IMR-90 (cell line): ENCODE measurements at regions not wholly inside any gene's neighbourhood (a gene's known extent, or its start where the extent isn't known, plus 50 kb on each side); places are given as distances from the start of the nearest gene placed in this dataset.
"Not testable (repeated sequence)": the region's sequence is repeated elsewhere in the genome, so short reads cannot be mapped to it uniquely, and the experiment has no call there.

Experiments
- ATAC-seq: fragments of 200-7000 bp; cut with Tn5 transposase; 2 replicates; pipeline ENCODE4 v1.9.1; 2020; ENCODE audit warnings: low read depth, mild to moderate bottlenecking, moderate library complexity
- BruUV-seq: library from RNA; stranded (reverse); fragments of 400-500 nt; replicated peaks from 2 replicates; lab custom pipeline; 2021; lab: Mats Ljungman, UMichigan
- CTCF ChIA-PET: fragments of 300-600 bp; formaldehyde crosslinking; extraction: SDS; loops from one replicate; lab custom pipeline; 2021; ENCODE audit warnings: antibody characterized with exemption; lab: Yijun Ruan, JAX
- POLR2A ChIA-PET: fragments of 300-600 bp; sonication (Branson Sonifier 250); formaldehyde crosslinking; loops from one replicate; lab custom pipeline; 2022; ENCODE audit warnings: antibody characterized with exemption; ENCODE audit not compliant: unreplicated experiment; lab: Charles Lee
- DNase-seq: peaks from one replicate; pipeline ENCODE4 v3.0.0; 2013
- H2AFZ ChIP-seq: replicated peaks from 2 replicates; pipeline ENCODE3; 2013; ENCODE audit warnings: low read length, mild to moderate bottlenecking; ENCODE audit not compliant: poor library complexity
- H2AK5ac ChIP-seq: 2 replicates; pipeline ENCODE4 v1.6.1; 2013; ENCODE audit warnings: low read depth, low read length, inconsistent platforms
- H2AK9ac ChIP-seq: replicated peaks from 2 replicates; pipeline ENCODE3; 2013; ENCODE audit warnings: mild to moderate bottlenecking, low read depth, low read length, moderate library complexity; ENCODE audit not compliant: poor library complexity
- H2BK120ac ChIP-seq: 2 replicates; pipeline ENCODE4 v1.6.1; 2013; ENCODE audit warnings: low read depth, low read length, inconsistent platforms
- H2BK15ac ChIP-seq: 3 replicates; pipeline ENCODE4 v1.6.1; 2013; ENCODE audit warnings: low read depth, low read length, inconsistent platforms
- H2BK20ac ChIP-seq: 2 replicates; pipeline ENCODE4 v1.6.1; 2013; ENCODE audit warnings: low read depth, mild to moderate bottlenecking, inconsistent platforms, low read length, moderate library complexity
- H2BK5ac ChIP-seq: 2 replicates; pipeline ENCODE4 v1.6.1; 2013; ENCODE audit warnings: mild to moderate bottlenecking, low read depth, low read length, inconsistent platforms; ENCODE audit not compliant: poor library complexity, severe bottlenecking
- H3K14ac ChIP-seq: replicated peaks from 2 replicates; pipeline ENCODE4 v1.6.1; 2013; ENCODE audit warnings: low read depth, low read length, inconsistent platforms
- H3K18ac ChIP-seq: 2 replicates; pipeline ENCODE4 v1.6.1; 2013; ENCODE audit warnings: low read depth, low read length, control low read depth
- H3K23ac ChIP-seq: 2 replicates; pipeline ENCODE4 v1.6.1; 2013; ENCODE audit warnings: low read depth, low read length, inconsistent platforms
- H3K27ac ChIP-seq: 2 replicates; pipeline ENCODE4 v1.5.1; 2013; ENCODE audit warnings: mild to moderate bottlenecking, control low read depth, low read length; ENCODE audit not compliant: insufficient read depth
- H3K27me3 ChIP-seq: 2 replicates; pipeline ENCODE4 v1.6.1; 2013; ENCODE audit warnings: low read length; ENCODE audit not compliant: control insufficient read depth, insufficient read depth
- H3K36me3 ChIP-seq: 2 replicates; pipeline ENCODE4 v1.6.1; 2013; ENCODE audit warnings: low read length, mixed read lengths; ENCODE audit not compliant: control insufficient read depth, insufficient read depth
- H3K4ac ChIP-seq: 2 replicates; pipeline ENCODE4 v1.6.1; 2013; ENCODE audit warnings: low read depth, low read length, inconsistent platforms
- H3K4me1 ChIP-seq: 2 replicates; pipeline ENCODE4 v1.6.1; 2013; ENCODE audit warnings: low read length, mixed read lengths; ENCODE audit not compliant: control insufficient read depth, insufficient read depth
- H3K4me2 ChIP-seq: 2 replicates; pipeline ENCODE4 v1.6.1; 2013; ENCODE audit warnings: low read depth, mild to moderate bottlenecking, control low read depth, low read length, moderate library complexity
- H3K4me3 ChIP-seq: 2 replicates; pipeline ENCODE4 v1.5.1; 2013; ENCODE audit warnings: low read depth, mild to moderate bottlenecking, control low read depth, low read length, moderate library complexity; ENCODE audit not compliant: insufficient read depth
- H3K56ac ChIP-seq: 2 replicates; pipeline ENCODE4 v1.6.1; 2013; ENCODE audit warnings: low read length, inconsistent platforms; ENCODE audit not compliant: insufficient read depth; ENCODE audit errors: extremely low read depth
- H3K79me1 ChIP-seq, 2 experiments: 2 replicates each; pipeline ENCODE4 v1.6.1; 2013; ENCODE audit warnings: low read length in 2 of 2, inconsistent platforms in 1 of 2, low read depth in 1 of 2
- H3K9ac ChIP-seq: 2 replicates; pipeline ENCODE4 v1.6.1; 2013; ENCODE audit warnings: low read depth, low read length, control low read depth
- H3K9me1 ChIP-seq: 2 replicates; pipeline ENCODE4 v1.6.1; 2013; ENCODE audit warnings: low read length, inconsistent platforms; ENCODE audit not compliant: insufficient read depth
- H3K9me3 ChIP-seq: 2 replicates; pipeline ENCODE4 v1.6.1; 2013; ENCODE audit warnings: low read length; ENCODE audit not compliant: control insufficient read depth, insufficient read depth
- H4K20me1 ChIP-seq: 2 replicates; pipeline ENCODE4 v1.6.1; 2013; ENCODE audit warnings: low read length, inconsistent platforms; ENCODE audit not compliant: insufficient read depth
- H4K5ac ChIP-seq: 2 replicates; pipeline ENCODE4 v1.6.1; 2013; ENCODE audit warnings: mild to moderate bottlenecking, low read depth, low read length, control low read depth
- H4K8ac ChIP-seq, 2 experiments: 2 replicates each; pipeline ENCODE4 v1.6.1; 2013; ENCODE audit warnings: low read depth in 2 of 2, low read length in 2 of 2, control low read depth in 1 of 2, inconsistent platforms in 1 of 2
- H4K91ac ChIP-seq: 2 replicates; pipeline ENCODE4 v1.6.1; 2013; ENCODE audit warnings: low read depth, low read length, inconsistent platforms; ENCODE audit not compliant: insufficient read depth
- CTCF ChIP-seq: conservative IDR thresholded peaks from 2 replicates; pipeline ENCODE4 v1.5.1; 2012; ENCODE audit warnings: mild to moderate bottlenecking, low read depth, low read length, improper control_type of control experiment
- MAZ ChIP-seq: IDR thresholded peaks from 2 replicates; pipeline ENCODE4 v1.6.1; 2012; ENCODE audit warnings: low read depth, mild to moderate bottlenecking, low read length, improper control_type of control experiment, moderate library complexity, borderline replicate concordance
- MXI1 ChIP-seq: IDR thresholded peaks from 2 replicates; pipeline ENCODE4 v1.6.1; 2012; ENCODE audit warnings: low read depth, mild to moderate bottlenecking, low read length, moderate library complexity, borderline replicate concordance
- RFX5 ChIP-seq: IDR thresholded peaks from 2 replicates; pipeline ENCODE4 v1.8.0; 2012; ENCODE audit warnings: low read depth, mild to moderate bottlenecking, low read length, moderate library complexity
- SMC3 ChIP-seq: fragments of 150-350 bp; IDR thresholded peaks from 2 replicates; pipeline ENCODE4 v1.6.1; 2016; ENCODE audit warnings: low read depth, mild to moderate bottlenecking, antibody characterized with exemption, low read length, moderate library complexity
- WGBS, 2 experiments: methylation state at CpG; one replicate each; pipeline versions ENCODE4 v1.1.5 to v1.1.7; 2013; ENCODE audit warnings: missing lambda C conversion rate in 2 of 2; ENCODE audit not compliant: insufficient read length in 1 of 2; ENCODE audit errors: extremely low coverage in 2 of 2; 5-methylcytosine and 5-hydroxymethylcytosine counted together
- dilution Hi-C: fragments of 300-500 bp; cut with HindIII; formaldehyde crosslinking; loops from one replicate; pipeline ENCODE4 v1.14.3; 2018; ENCODE audit warnings: low sequenced_read_pairs; ENCODE audit not compliant: unreplicated experiment
- in situ Hi-C: fragments of 300-500 bp; cut with MboI; formaldehyde crosslinking; loops from 3 replicates; pipeline ENCODE4 v1.14.3; 2019; ENCODE audit warnings: low sequenced_read_pairs, inconsistent platforms, mixed read lengths
- intact Hi-C: fragments of 100-400 bp; cut with micrococcal nuclease; formaldehyde crosslinking; loops from 2 replicates; pipeline ENCODE4 v1.10.0; 2022

- in situ Hi-C loops, result no loop called here
- no TSS peak for BruUV-seq
These were observed 109.5 kb downstream of the KCNK1 start for GRCh38 chr1:233723387-233723786.

GRCh38 chr1:233724131-233724631, 110.3 kb downstream of the KCNK1 start:
- DNase-seq, H4K5ac ChIP-seq, H3K14ac ChIP-seq, H3K27ac ChIP-seq, H3K4me1 ChIP-seq, H3K18ac ChIP-seq, in situ Hi-C loops, H3K56ac ChIP-seq, BruUV-seq, POLR2A ChIA-PET, H3K4me2 ChIP-seq, H3K4me3 ChIP-seq, ATAC-seq, H2BK120ac ChIP-seq, CTCF ChIA-PET, H3K4ac ChIP-seq, intact Hi-C loops, H4K91ac ChIP-seq, H3K36me3 ChIP-seq, dilution Hi-C loops, H3K27me3 ChIP-seq, H2BK20ac ChIP-seq, H3K9me1 ChIP-seq, H2BK15ac ChIP-seq, H4K8ac ChIP-seq, H2BK5ac ChIP-seq, H2AK9ac ChIP-seq, H2AFZ ChIP-seq, H4K20me1 ChIP-seq, H3K9me3 ChIP-seq, H3K9ac ChIP-seq, H2AK5ac ChIP-seq, H3K79me1 ChIP-seq, H3K23ac ChIP-seq: not testable (repeated sequence)
- WGBS, 2 experiments, result no CpG with 5 or more reads among the region's 10 CpGs

More at GRCh38 chr1:233723387-233723786, 109.5 kb downstream of the KCNK1 start:
- Histone ChIP-seq H4K20me1 (no peaks in the 10 kb centered on the region), H3K4ac (no peak overlapping the region), H4K91ac (no peak overlapping the region), H3K27ac (no peak overlapping the region), H3K9me1 (no peaks in the 10 kb centered on the region), H3K4me3 (no peak overlapping the region), H2AFZ (no peak overlapping the region), H3K9me3 (peaks cover 9% of the 10 kb centered on the region), H4K8ac (no peak overlapping the region), H4K5ac (no peak overlapping the region), H2BK15ac (no peak overlapping the region), H3K18ac (no peak overlapping the region), H3K36me3 (no peaks in the 10 kb centered on the region), H2AK9ac (no peak overlapping the region), H2BK120ac (no peak overlapping the region), H3K56ac (no peak overlapping the region), H3K4me1 (no peaks in the 10 kb centered on the region), H2BK5ac (no peak overlapping the region), H3K14ac (no peak overlapping the region), H3K27me3 (no peaks in the 10 kb centered on the region), H3K79me1 (no peaks in the 10 kb centered on the region), H2BK20ac (no peak overlapping the region), H3K23ac (no peak overlapping the region), H3K4me2 (no peak overlapping the region), H3K9ac (no peak overlapping the region), H2AK5ac (no peak overlapping the region)
- no peak for DNase-seq
- POLR2A ChIA-PET, result no interaction called here
- CTCF ChIA-PET, result no interaction called here
- no CpG with 5 or more reads among the region's 6 CpGs for WGBS, 2 experiments
- dilution Hi-C loops (no loop called here), intact Hi-C loops (no loop called here)
- ATAC-seq, result no peak
- TF ChIP-seq RFX5, result no peak
- TF ChIP-seq MXI1, result no peak
- TF ChIP-seq SMC3, result no peak
- no peak for TF ChIP-seq MAZ
- TF ChIP-seq CTCF, result no peak
